GM12878 (cell line): ENCODE measurements at regions not wholly inside any gene's neighbourhood (a gene's known extent, or its start where the extent isn't known, plus 50 kb on each side); places are given as distances from the start of the nearest gene placed in this dataset.

Experiments used
- ATAC-seq: fragments of 200-7000 bp; cut with Tn5 transposase; 3 replicates; pipeline ENCODE4 v1.9.1; 2020; ENCODE audit warnings: mild to moderate bottlenecking, moderate library complexity
- BruUV-seq: library from RNA; stranded (reverse); fragments of 400-500 nt; replicated peaks from 2 replicates; lab custom pipeline; 2021; lab: Mats Ljungman, UMichigan
- CTCF ChIA-PET: fragments of 300-600 bp; sonication (Branson Sonifier 250); formaldehyde crosslinking; extraction: SDS; loops from one replicate; lab custom pipeline; 2021; ENCODE audit warnings: inconsistent platforms; lab: Yijun Ruan, JAX
- POLR2A ChIA-PET: fragments of 350-600 bp; formaldehyde crosslinking; extraction: SDS; loops from one replicate; lab custom pipeline; 2021; ENCODE audit warnings: inconsistent platforms; lab: Charles Lee
- RAD21 ChIA-PET: fragments of 300-600 bp; sonication (Branson Sonifier 250); formaldehyde crosslinking; loops from one replicate; lab custom pipeline; 2023; ENCODE audit warnings: antibody characterized with exemption; ENCODE audit not compliant: unreplicated experiment; lab: Charles Lee
- SMC1A ChIA-PET: fragments of 300-600 bp; sonication (Branson Sonifier 250); formaldehyde crosslinking; loops from one replicate; lab custom pipeline; 2023; ENCODE audit not compliant: unreplicated experiment, uncharacterized antibody; lab: Charles Lee
- DNase-seq: peaks from one replicate; pipeline ENCODE4 v3.0.0-alpha.2; 2011; ENCODE audit warnings: low read depth, low spot score
- FAIRE-seq: peaks from 3 replicates; lab custom pipeline; 2011; peaks lifted over from hg19 to GRCh38; lab: Jason Lieb, UNC
- H2AFZ ChIP-seq: 2 replicates; pipeline ENCODE4 v1.6.0; 2011; ENCODE audit warnings: low read depth, low read length, control low read depth; ENCODE audit not compliant: control insufficient read depth
- H3K27ac ChIP-seq: 2 replicates; pipeline ENCODE4 v1.5.1; 2011; ENCODE audit warnings: control low read depth; ENCODE audit not compliant: control insufficient read depth, insufficient read depth
- H3K27me3 ChIP-seq, 2 experiments: replicated peaks in 1 of 2; 2 replicates each; pipeline versions ENCODE4 v1.6.0 to v1.6.1; 2011; ENCODE audit warnings: low read length in 1 of 2; ENCODE audit not compliant: control insufficient read depth in 2 of 2, insufficient read depth in 2 of 2
- H3K36me3 ChIP-seq, 2 experiments: 2 replicates each; pipeline ENCODE4 v1.5.1; 2011; ENCODE audit warnings: low read length in 1 of 2; ENCODE audit not compliant: control insufficient read depth in 2 of 2, insufficient read depth in 2 of 2
- H3K4me1 ChIP-seq: 2 replicates; pipeline ENCODE4 v1.6.1; 2011; ENCODE audit warnings: mild to moderate bottlenecking, low read length, moderate library complexity, mixed read lengths; ENCODE audit not compliant: control insufficient read depth, insufficient read depth
- H3K4me2 ChIP-seq: 2 replicates; pipeline ENCODE4 v1.6.0; 2011; ENCODE audit warnings: control low read depth; ENCODE audit not compliant: control insufficient read depth, insufficient read depth
- H3K4me3 ChIP-seq: fragments of 200-600 bp; sonication (generic); 2 replicates; pipeline ENCODE4 v1.5.1; 2016
- H3K79me2 ChIP-seq: 2 replicates; pipeline ENCODE4 v1.6.0; 2011; ENCODE audit warnings: low read length; ENCODE audit not compliant: control insufficient read depth, insufficient read depth
- H3K9ac ChIP-seq: 2 replicates; pipeline ENCODE4 v1.8.0; 2011; ENCODE audit warnings: low read length, control low read depth, mixed read lengths; ENCODE audit not compliant: control insufficient read depth, insufficient read depth
- H3K9me3 ChIP-seq: replicated peaks from 3 replicates; pipeline ENCODE4 v1.5.1; 2011; ENCODE audit warnings: mild to moderate bottlenecking, low read length; ENCODE audit not compliant: control insufficient read depth, insufficient read depth
- H4K20me1 ChIP-seq: 2 replicates; pipeline ENCODE4 v1.6.0; 2011; ENCODE audit not compliant: control insufficient read depth, insufficient read depth
- FOXM1 ChIP-seq: IDR thresholded peaks from 2 replicates; pipeline ENCODE4 v1.6.1; 2012; ENCODE audit warnings: low read depth, mild to moderate bottlenecking, inconsistent platforms, low read length, moderate library complexity
- PAX5 ChIP-seq: IDR thresholded peaks from 2 replicates; pipeline ENCODE4 v1.6.1; 2011; ENCODE audit warnings: low read depth, low read length, borderline replicate concordance
- PML ChIP-seq: IDR thresholded peaks from 2 replicates; pipeline ENCODE4 v1.6.1; 2012; ENCODE audit warnings: low read length, inconsistent platforms
- RAD21 ChIP-seq: IDR thresholded peaks from 2 replicates; pipeline ENCODE4 v1.6.1; 2011; ENCODE audit warnings: mild to moderate bottlenecking, low read depth, low read length, moderate library complexity; ENCODE audit not compliant: insufficient read depth
- SMC3 ChIP-seq: IDR thresholded peaks from 2 replicates; pipeline ENCODE4 v1.6.1; 2011; ENCODE audit warnings: low read length, improper control_type of control experiment, borderline replicate concordance
- YY1 ChIP-seq: IDR thresholded peaks from 2 replicates; pipeline ENCODE4 v1.6.1; 2011; ENCODE audit warnings: low read depth, mild to moderate bottlenecking, low read length
- WGBS: methylation state at CpG from one replicate; pipeline ENCODE4 v1.1.6; 2016; ENCODE audit warnings: low lambda C conversion rate; ENCODE audit not compliant: insufficient replicate concordance, insufficient coverage; ENCODE audit errors: missing lambda C conversion rate; 5-methylcytosine and 5-hydroxymethylcytosine counted together
- in situ Hi-C: fragments of 300-500 bp; cut with MboI; formaldehyde crosslinking; loops from 9 replicates; pipeline ENCODE4 v1.14.3; 2018; ENCODE audit warnings: mixed read lengths
- intact Hi-C: fragments of 100-400 bp; cut with micrococcal nuclease; formaldehyde crosslinking; loops from one replicate; pipeline ENCODE4 v1.14.2; 2022; ENCODE audit not compliant: unreplicated experiment
- TF ChIP-seq, protein P1 (sequence below), 3 experiments: IDR thresholded peaks in 2 of 3; conservative IDR thresholded peaks in 1 of 3; 2 replicates each; pipeline ENCODE4 v1.5.1; 2011; ENCODE audit warnings: low read depth in 3 of 3, low read length in 3 of 3, mild to moderate bottlenecking in 3 of 3, control low read depth in 2 of 3, moderate library complexity in 2 of 3, inconsistent platforms in 1 of 3, mixed read lengths in 1 of 3; ENCODE audit not compliant: control insufficient read depth in 2 of 3, insufficient read depth in 1 of 3; ENCODE audit errors: extremely low read depth in 1 of 3

DNA sequence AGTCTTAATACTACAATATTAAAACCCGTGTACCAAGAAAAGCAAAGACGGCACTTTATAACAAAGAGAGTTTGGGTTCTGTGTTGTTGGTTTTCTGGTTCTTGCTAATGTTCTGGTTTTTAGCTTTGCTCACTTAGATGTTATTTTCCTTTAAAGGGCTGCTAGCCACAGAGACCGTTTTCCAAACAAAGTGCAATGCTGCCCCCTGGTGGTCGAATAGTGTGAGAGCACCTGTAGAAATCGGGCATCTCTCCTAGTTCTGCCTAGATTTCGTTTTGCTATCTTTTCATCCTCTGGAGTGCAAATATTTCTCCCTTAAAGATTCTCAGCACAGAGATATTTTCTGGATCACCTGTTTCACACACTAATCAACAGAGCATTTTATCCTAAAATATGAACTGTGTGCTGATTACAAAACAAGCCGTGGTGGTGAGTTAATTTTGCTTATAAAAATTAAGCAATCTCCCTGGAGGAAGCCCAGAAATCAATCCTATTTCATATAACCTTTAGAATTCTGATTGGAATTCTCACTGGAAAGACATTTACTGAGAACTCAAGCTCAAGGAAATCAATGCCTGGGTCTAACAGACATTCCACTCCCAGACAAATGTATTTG, 334.5 kb upstream of the NOCT start:
- H3K4me3 ChIP-seq = no peak overlapping the region
- WGBS = 8% methylated on average over 7 of the region's 7 CpGs
- TF ChIP-seq PAX5 (no peak), RAD21 (peak; percentile 96), YY1 (peak; percentile 51; the same call in 1 of the 2 replicates), PML (no peak), FOXM1 (0 out of 2 replicates have a peak, but pooled peaks have one; percentile 22), SMC3 (peak; percentile 97)
- TF ChIP-seq, protein P1, sequence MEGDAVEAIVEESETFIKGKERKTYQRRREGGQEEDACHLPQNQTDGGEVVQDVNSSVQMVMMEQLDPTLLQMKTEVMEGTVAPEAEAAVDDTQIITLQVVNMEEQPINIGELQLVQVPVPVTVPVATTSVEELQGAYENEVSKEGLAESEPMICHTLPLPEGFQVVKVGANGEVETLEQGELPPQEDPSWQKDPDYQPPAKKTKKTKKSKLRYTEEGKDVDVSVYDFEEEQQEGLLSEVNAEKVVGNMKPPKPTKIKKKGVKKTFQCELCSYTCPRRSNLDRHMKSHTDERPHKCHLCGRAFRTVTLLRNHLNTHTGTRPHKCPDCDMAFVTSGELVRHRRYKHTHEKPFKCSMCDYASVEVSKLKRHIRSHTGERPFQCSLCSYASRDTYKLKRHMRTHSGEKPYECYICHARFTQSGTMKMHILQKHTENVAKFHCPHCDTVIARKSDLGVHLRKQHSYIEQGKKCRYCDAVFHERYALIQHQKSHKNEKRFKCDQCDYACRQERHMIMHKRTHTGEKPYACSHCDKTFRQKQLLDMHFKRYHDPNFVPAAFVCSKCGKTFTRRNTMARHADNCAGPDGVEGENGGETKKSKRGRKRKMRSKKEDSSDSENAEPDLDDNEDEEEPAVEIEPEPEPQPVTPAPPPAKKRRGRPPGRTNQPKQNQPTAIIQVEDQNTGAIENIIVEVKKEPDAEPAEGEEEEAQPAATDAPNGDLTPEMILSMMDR (IDR thresholded peaks at IDR 0.05 in 2 of 3, conservative IDR thresholded peaks at IDR 0.05 in 1 of 3; ENCODE audit: control insufficient read depth in 2 of 3, extremely low read depth in 1 of 3, insufficient read depth in 1 of 3, low read depth in 3 of 3, low read length in 3 of 3) = peak; percentile 80 to 94 (median 87)
- TF ChIP-seq, all 136 proteins: peak for 5
- ChIA-PET RAD21 (interaction anchor here (0.6 to 3.2 kb wide), 31 partner anchors 8 to 1557 kb away, joined by 3 to 35 read pairs (median 5); no protein-coding TSS in a partner anchor), SMC1A (interaction anchor here (0.7 to 5.6 kb wide), 44 partner anchors 8 to 861 kb away, joined by 3 to 73 read pairs (median 4); no protein-coding TSS in a partner anchor), CTCF (interaction anchor here (0.6 to 4.4 kb wide), 70 partner anchors 10 to 1557 kb away, joined by 3 to 65 read pairs (median 4); no protein-coding TSS in a partner anchor), POLR2A (interaction anchor here (0.6 to 1.3 kb wide), 2 partner anchors 12 to 229 kb away, joined by 3 to 4 read pairs; no protein-coding TSS in a partner anchor)
- peak; percentile 91 for FAIRE-seq
- intact Hi-C loops (loop anchor here (1.0 to 5.0 kb wide), 8 partner anchors 105 to 948 kb away; no protein-coding TSS in a partner anchor), in situ Hi-C loops (loop anchor here (5.0 to 10.0 kb wide), 2 partner anchors 644 to 866 kb away; no protein-coding TSS in a partner anchor)
- no peaks in the 10 kb centered on the region for H3K79me2 ChIP-seq
- H3K4me1 ChIP-seq = no peaks in the 10 kb centered on the region
- no peak overlapping the region for H3K9ac ChIP-seq
- peaks cover 0 to 1% of the 10 kb centered on the region in 2 experiments; a peak in 1 of 4 replicates for H3K27me3 ChIP-seq
- no TSS peak for BruUV-seq
- no peaks in the 10 kb centered on the region; the same call in 1 of the 2 replicates for H4K20me1 ChIP-seq
- H3K36me3 ChIP-seq = no peaks in the 10 kb centered on the region
- no peak overlapping the region for H2AFZ ChIP-seq
- peak; percentile 11 for DNase-seq
- H3K9me3 ChIP-seq = no peaks in the 10 kb centered on the region
- ATAC-seq = peak; percentile 88
- H3K4me2 ChIP-seq = no peak overlapping the region
- no peak overlapping the region for H3K27ac ChIP-seq
